HG03442 (cell line): ENCODE measurements at regions not wholly inside any gene's neighbourhood (a gene's known extent, or its start where the extent isn't known, plus 50 kb on each side); places are given as distances from the start of the nearest gene placed in this dataset.

ENCODE experiments used
- ATAC-seq: cut with Tn5 transposase; IDR thresholded peaks from one replicate; pipeline ENCODE4 v1.9.1; 2021; ENCODE audit warnings: mild to moderate bottlenecking, moderate library complexity; ENCODE audit not compliant: unreplicated experiment

GRCh38 chr20:12627485-12627884 lies 381.3 kb upstream of the SPTLC3 start:
- ATAC-seq: no peak

GRCh38 chr20:12638633-12639312 lies 370.0 kb upstream of the SPTLC3 start:
- no peak for ATAC-seq

GRCh38 chr20:12640251-12640650 lies 368.5 kb upstream of the SPTLC3 start:
- no peak for ATAC-seq

GRCh38 chr20:12641619-12642018 lies 367.2 kb upstream of the SPTLC3 start:
- ATAC-seq: no peak

- no peak for ATAC-seq
These were observed 364.3 kb upstream of the SPTLC3 start for GRCh38 chr20:12644461-12644860.

- ATAC-seq: no peak
These were observed 359.5 kb upstream of the SPTLC3 start for GRCh38 chr20:12649234-12649633.

- no peak for ATAC-seq
These were observed 355.1 kb upstream of the SPTLC3 start for GRCh38 chr20:12653642-12654041.

- no peak for ATAC-seq
These were observed 348.8 kb upstream of the SPTLC3 start for GRCh38 chr20:12659942-12660341.

- ATAC-seq: no peak
These were observed 347.9 kb upstream of the SPTLC3 start for GRCh38 chr20:12660918-12661317.

- ATAC-seq: no peak
These were observed 338.5 kb upstream of the SPTLC3 start for GRCh38 chr20:12670301-12670700.

- no peak for ATAC-seq
These were observed 335.4 kb upstream of the SPTLC3 start for GRCh38 chr20:12673352-12673751.

- no peak for ATAC-seq
These were observed 330.8 kb upstream of the SPTLC3 start for GRCh38 chr20:12677925-12678324.

GRCh38 chr20:12679447-12679846 lies 329.3 kb upstream of the SPTLC3 start:
- no peak for ATAC-seq

GRCh38 chr20:12682613-12683012 lies 326.2 kb upstream of the SPTLC3 start:
- no peak for ATAC-seq

GRCh38 chr20:12687476-12687875 lies 321.3 kb upstream of the SPTLC3 start:
- ATAC-seq: no peak

GRCh38 chr20:12695937-12696336 lies 312.8 kb upstream of the SPTLC3 start:
- ATAC-seq: no peak

GRCh38 chr20:12698817-12699216 lies 310.0 kb upstream of the SPTLC3 start:
- no peak for ATAC-seq

GRCh38 chr20:12699374-12700228 lies 309.2 kb upstream of the SPTLC3 start:
- ATAC-seq: no peak

- no peak for ATAC-seq
These were observed 308.1 kb upstream of the SPTLC3 start for GRCh38 chr20:12700701-12701100.

GRCh38 chr20:12702312-12702711 lies 306.5 kb upstream of the SPTLC3 start:
- ATAC-seq: no peak

- ATAC-seq: no peak
These were observed 293.4 kb upstream of the SPTLC3 start for GRCh38 chr20:12715371-12715770.

- ATAC-seq: no peak
These were observed 292.6 kb upstream of the SPTLC3 start for GRCh38 chr20:12715991-12716680.
